Activated T-cell treated with anti-CD3 and anti-CD28 coated beads for 4 hours (primary cell): ENCODE measurements at regions not wholly inside any gene's neighbourhood (a gene's known extent, or its start where the extent isn't known, plus 50 kb on each side); places are given as distances from the start of the nearest gene placed in this dataset.
"Not testable (repeated sequence)": the region's sequence is repeated elsewhere in the genome, so short reads cannot be mapped to it uniquely, and the experiment has no call there.

ENCODE experiments used
- DNase-seq: peaks from one replicate; pipeline ENCODE4 v3.0.0-alpha.2; 2020

- no peak for DNase-seq
Observed at GRCh38 chr6:9795880-9796279, 619.0 kb downstream of the TFAP2A start.

GRCh38 chr6:9789201-9789600 is 625.7 kb downstream of the TFAP2A start:
- no peak for DNase-seq

- DNase-seq, result no peak
Observed at GRCh38 chr6:9784786-9785185, 630.1 kb downstream of the TFAP2A start.

- no peak for DNase-seq
Observed at GRCh38 chr6:9783567-9783966, 631.3 kb downstream of the TFAP2A start.

GRCh38 chr6:9766240-9766915 is 648.5 kb downstream of the TFAP2A start:
- DNase-seq, result no peak

- DNase-seq, result no peak
Observed at GRCh38 chr6:9761220-9761619, 653.7 kb downstream of the TFAP2A start.

GRCh38 chr6:9754515-9754914 is 660.4 kb downstream of the TFAP2A start:
- DNase-seq, result no peak

GRCh38 chr6:9745966-9746365 is 668.9 kb downstream of the TFAP2A start:
- no peak for DNase-seq

GRCh38 chr6:9745476-9745875 is 669.4 kb downstream of the TFAP2A start:
- no peak for DNase-seq

- DNase-seq, result no peak
Observed at GRCh38 chr6:9744119-9744518, 670.8 kb downstream of the TFAP2A start.

- DNase-seq, result no peak
Observed at GRCh38 chr6:9732056-9732455, 682.8 kb downstream of the TFAP2A start.

- DNase-seq, result not testable (repeated sequence)
Observed at GRCh38 chr6:9725776-9726175, 689.1 kb downstream of the TFAP2A start.

GRCh38 chr6:9717568-9717967 is 697.3 kb downstream of the TFAP2A start:
- no peak for DNase-seq

- no peak for DNase-seq
Observed at GRCh38 chr6:9711365-9711764, 703.5 kb downstream of the TFAP2A start.

- DNase-seq, result no peak
Observed at GRCh38 chr6:9710574-9710973, 704.3 kb downstream of the TFAP2A start.

- no peak for DNase-seq
Observed at GRCh38 chr6:9708600-9708999, 706.3 kb downstream of the TFAP2A start.

- DNase-seq, result no peak
Observed at GRCh38 chr6:9704989-9705388, 709.9 kb downstream of the TFAP2A start.

- DNase-seq, result no peak
Observed at GRCh38 chr6:9702914-9703313, 712.0 kb downstream of the TFAP2A start.

- no peak for DNase-seq
Observed at GRCh38 chr6:9699888-9700287, 715.0 kb downstream of the TFAP2A start.

- no peak for DNase-seq
Observed at GRCh38 chr6:9697263-9697931, 717.5 kb downstream of the TFAP2A start.

- DNase-seq, result no peak
Observed at GRCh38 chr6:9690388-9690787, 724.5 kb downstream of the TFAP2A start.

- DNase-seq, result not testable (repeated sequence)
Observed at GRCh38 chr6:9680727-9681126, 734.1 kb downstream of the TFAP2A start.

- DNase-seq, result no peak
Observed at GRCh38 chr6:9675122-9675521, 739.8 kb downstream of the TFAP2A start.

GRCh38 chr6:9659848-9660247 is 755.0 kb downstream of the TFAP2A start:
- no peak for DNase-seq

- DNase-seq, result no peak
Observed at GRCh38 chr6:9657994-9658393, 756.9 kb downstream of the TFAP2A start.
